ENCODE measurements at regions not wholly inside any gene's neighbourhood (a gene's known extent, or its start where the extent isn't known, plus 50 kb on each side); places are given as distances from the start of the nearest gene placed in this dataset.

GRCh38 chr20:7302250-7302649, 534.8 kb downstream of the BMP2 start:
- ATAC-seq (no peak), DNase-seq (no peak)
- no peak for TF ChIP-seq CTCF (IDR thresholded peaks at IDR 0.05)
- Histone ChIP-seq H3K9me3 (no peaks in the 10 kb centered on the region), H3K27ac (no peak overlapping the region), H3K4me3 (no peak overlapping the region), H3K4me1 (no peaks in the 10 kb centered on the region), H3K27me3 (no peaks in the 10 kb centered on the region), H3K36me3 (no peaks in the 10 kb centered on the region)
- intact Hi-C loops (cut with DNase I): no loop called here

DNA sequence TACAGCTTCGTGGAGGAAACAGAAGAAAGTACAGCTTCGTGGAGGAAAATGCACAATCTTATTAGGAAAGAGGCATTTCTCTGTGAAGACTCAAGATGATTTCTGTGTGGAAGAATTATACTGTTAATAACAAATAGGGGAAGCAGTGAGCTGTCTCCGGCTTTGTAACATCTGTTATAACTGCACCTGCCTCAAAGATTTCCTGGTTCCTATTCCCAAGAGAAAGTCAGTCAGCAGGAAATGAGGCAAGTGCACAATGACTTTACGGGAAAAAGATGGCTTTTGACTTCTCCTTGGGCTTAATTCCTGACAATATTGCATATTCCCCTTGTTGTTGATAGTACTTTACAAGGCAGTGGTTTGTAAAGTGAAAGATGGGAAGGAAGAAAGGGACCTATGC, 538.5 kb downstream of the BMP2 start:
- no peaks in the 10 kb centered on the region for H3K27me3 ChIP-seq
- H3K4me1 ChIP-seq: no peaks in the 10 kb centered on the region
- DNase-seq (no peak), ATAC-seq (no peak)
- intact Hi-C loops (cut with DNase I): no loop called here
- H3K36me3 ChIP-seq: no peaks in the 10 kb centered on the region
- no peak for TF ChIP-seq CTCF (IDR thresholded peaks at IDR 0.05)
- no peak overlapping the region for H3K27ac ChIP-seq
- no peak overlapping the region for H3K4me3 ChIP-seq
- H3K9me3 ChIP-seq: no peaks in the 10 kb centered on the region

DNA sequence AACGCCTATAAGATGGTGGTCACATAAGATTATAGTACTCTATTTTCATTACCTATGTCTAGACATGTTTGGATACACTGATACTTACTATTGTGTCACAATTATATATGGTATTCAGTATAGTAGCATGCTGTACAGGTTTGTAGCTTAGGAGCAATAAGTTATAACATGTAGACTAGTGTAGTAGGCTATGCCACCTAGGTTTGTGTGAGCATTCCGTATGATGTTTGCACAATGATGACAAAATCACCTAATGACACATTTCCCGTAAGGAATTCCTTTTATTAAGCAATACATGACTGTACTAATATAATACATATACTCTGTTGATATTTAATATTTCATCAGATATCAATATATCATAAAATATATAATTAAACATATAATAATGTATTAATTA, 540.7 kb downstream of the BMP2 start:
- Histone ChIP-seq H3K4me1 (no peaks in the 10 kb centered on the region), H3K9me3 (no peaks in the 10 kb centered on the region), H3K27ac (no peak overlapping the region), H3K36me3 (no peaks in the 10 kb centered on the region), H3K27me3 (no peaks in the 10 kb centered on the region), H3K4me3 (no peak overlapping the region)
- DNase-seq (no peak), ATAC-seq (no peak)
- no peak for TF ChIP-seq CTCF (IDR thresholded peaks at IDR 0.05)
- intact Hi-C loops (cut with DNase I): no loop called here

DNA sequence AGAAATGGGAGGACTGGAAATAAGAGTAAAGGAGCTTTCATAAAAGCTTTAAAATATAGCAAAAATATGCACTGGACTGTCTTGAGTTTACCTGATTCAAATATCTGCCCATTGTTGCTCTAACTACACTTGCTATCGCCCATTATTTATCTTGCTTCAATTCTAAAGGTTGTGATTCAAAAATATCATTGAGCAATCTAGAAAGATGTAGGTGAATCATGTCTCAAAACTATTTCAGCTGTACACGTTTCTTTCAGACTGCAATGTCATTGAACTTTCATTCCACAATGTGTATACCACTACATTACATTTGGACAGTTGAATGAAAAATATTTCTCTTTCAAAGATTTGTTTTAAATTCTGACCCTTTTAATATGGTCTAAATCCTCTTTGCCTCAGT, 545.6 kb downstream of the BMP2 start:
- H3K4me1 ChIP-seq: no peaks in the 10 kb centered on the region

GRCh38 chr20:7323957-7324356, 556.5 kb downstream of the BMP2 start:
- TF ChIP-seq CTCF (IDR thresholded peaks at IDR 0.05): no peak

More for the DNA sequence above, 545.6 kb downstream of the BMP2 start:
- no peaks in the 10 kb centered on the region for H3K27me3 ChIP-seq
- no peak overlapping the region for H3K4me3 ChIP-seq
- H3K9me3 ChIP-seq: no peaks in the 10 kb centered on the region
- ATAC-seq (no peak), DNase-seq (no peak)
- no peak overlapping the region for H3K27ac ChIP-seq
- H3K36me3 ChIP-seq: no peaks in the 10 kb centered on the region
- no peak for TF ChIP-seq CTCF (IDR thresholded peaks at IDR 0.05)
- intact Hi-C loops (cut with DNase I): no loop called here

GRCh38 chr20:7327810-7328209, 560.3 kb downstream of the BMP2 start:
- no peak for TF ChIP-seq CTCF (IDR thresholded peaks at IDR 0.05)
- H3K4me1 ChIP-seq: no peaks in the 10 kb centered on the region
- no peaks in the 10 kb centered on the region for H3K36me3 ChIP-seq
- H3K9me3 ChIP-seq: no peaks in the 10 kb centered on the region
- ATAC-seq: no peak
- DNase-seq: no peak
- intact Hi-C loops (cut with DNase I): no loop called here
- no peak overlapping the region for H3K4me3 ChIP-seq
- H3K27ac ChIP-seq: no peak overlapping the region
- H3K27me3 ChIP-seq: no peaks in the 10 kb centered on the region

More at GRCh38 chr20:7323957-7324356, 556.5 kb downstream of the BMP2 start:
- Histone ChIP-seq H3K27me3 (no peaks in the 10 kb centered on the region), H3K27ac (no peak overlapping the region), H3K9me3 (no peaks in the 10 kb centered on the region), H3K4me1 (no peaks in the 10 kb centered on the region), H3K4me3 (no peak overlapping the region), H3K36me3 (no peaks in the 10 kb centered on the region)
- intact Hi-C loops (cut with DNase I): no loop called here
- DNase-seq (no peak), ATAC-seq (no peak)

Data from upper lobe of right lung (tissue), 1 donor.